ENCODE measurements at regions not wholly inside any gene's neighbourhood (a gene's known extent, or its start where the extent isn't known, plus 50 kb on each side); places are given as distances from the start of the nearest gene placed in this dataset.
A peak's percentile ranks its signal among the peaks of the same experiment; 100 is the strongest.
"Not testable (repeated sequence)": the region's sequence is repeated elsewhere in the genome, so short reads cannot be mapped to it uniquely, and the experiment has no call there.

GRCh38 chr16:26413780-26414179 is 652.9 kb upstream of the C16orf82 start:
- DNase-seq (ENCODE audit: low spot score): no peak
- H3K27me3 Mint-ChIP-seq (ENCODE audit: insufficient read depth, low read depth): no peaks in the 10 kb centered on the region
- H3K9me3 Mint-ChIP-seq: peaks cover 10% of the 10 kb centered on the region
- H3K27ac ChIP-seq: no peak overlapping the region
- peaks cover 7% of the 10 kb centered on the region for H3K4me1 ChIP-seq
- H3K4me3 Mint-ChIP-seq: no peak overlapping the region
- H4K20me1 ChIP-seq (ENCODE audit: low read depth): no peaks in the 10 kb centered on the region
- H3K36me3 Mint-ChIP-seq: no peaks in the 10 kb centered on the region
- no peak for TF ChIP-seq EZH2phosphoT487 (IDR thresholded peaks at IDR 0.05)
- TF ChIP-seq EZH2 (IDR thresholded peaks at IDR 0.05): no peak
- TF ChIP-seq CTCF (IDR thresholded peaks at IDR 0.05): no peak
- no peak overlapping the region for H3K4me2 ChIP-seq
- no peaks in the 10 kb centered on the region for H3K27me3 ChIP-seq
- H3K27ac Mint-ChIP-seq: no peak overlapping the region
- no peak overlapping the region for H2AFZ ChIP-seq (replicated peaks)
- no peak overlapping the region for H3K4me3 ChIP-seq
- no peaks in the 10 kb centered on the region for H3K79me2 ChIP-seq (ENCODE audit: low read depth)
- H3K9ac ChIP-seq: no peak overlapping the region
- no peaks in the 10 kb centered on the region for H3F3A ChIP-seq (ENCODE audit: low read depth)
- no peaks in the 10 kb centered on the region for H3K9me3 ChIP-seq (ENCODE audit: low read depth)
- H3K36me3 ChIP-seq: no peaks in the 10 kb centered on the region
- peaks cover 4% of the 10 kb centered on the region for H3K4me1 Mint-ChIP-seq

DNA sequence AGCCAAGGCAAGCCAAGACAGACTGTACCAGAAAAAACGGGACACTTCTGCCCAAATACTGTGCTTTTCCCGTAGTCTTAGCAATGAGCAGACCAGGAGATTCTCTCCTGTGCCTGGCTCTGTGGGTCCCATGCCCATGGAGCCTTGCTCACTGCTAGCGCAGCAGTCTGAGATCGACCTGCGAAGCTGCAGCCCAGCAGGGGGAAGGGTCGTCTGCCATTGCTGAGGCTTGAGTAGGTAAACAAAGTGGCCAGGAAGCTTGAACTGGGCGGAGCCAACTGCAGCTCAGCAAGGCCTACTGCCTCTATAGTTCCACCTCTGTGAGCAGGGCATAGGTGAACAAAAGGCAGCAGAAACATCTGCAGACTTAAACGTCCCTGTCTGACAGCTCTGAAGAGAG is 647.3 kb upstream of the C16orf82 start:
- not testable (repeated sequence) for H3F3A ChIP-seq (ENCODE audit: low read depth); H3K36me3 Mint-ChIP-seq; H3K27me3 ChIP-seq; H3K9me3 ChIP-seq (ENCODE audit: low read depth); H3K4me3 ChIP-seq; H4K20me1 ChIP-seq (ENCODE audit: low read depth); H3K27ac ChIP-seq; H3K27ac Mint-ChIP-seq; H3K36me3 ChIP-seq; H3K4me1 Mint-ChIP-seq; H3K4me2 ChIP-seq; H3K4me1 ChIP-seq; H3K27me3 Mint-ChIP-seq (ENCODE audit: insufficient read depth, low read depth); H3K4me3 Mint-ChIP-seq; H3K9ac ChIP-seq; H3K79me2 ChIP-seq (ENCODE audit: low read depth)
- peak; percentile 10 for DNase-seq (ENCODE audit: low spot score)
- H3K9me3 Mint-ChIP-seq: peaks cover 20% of the 10 kb centered on the region
- peak overlapping the region; percentile 89 for H2AFZ ChIP-seq (replicated peaks)

DNA sequence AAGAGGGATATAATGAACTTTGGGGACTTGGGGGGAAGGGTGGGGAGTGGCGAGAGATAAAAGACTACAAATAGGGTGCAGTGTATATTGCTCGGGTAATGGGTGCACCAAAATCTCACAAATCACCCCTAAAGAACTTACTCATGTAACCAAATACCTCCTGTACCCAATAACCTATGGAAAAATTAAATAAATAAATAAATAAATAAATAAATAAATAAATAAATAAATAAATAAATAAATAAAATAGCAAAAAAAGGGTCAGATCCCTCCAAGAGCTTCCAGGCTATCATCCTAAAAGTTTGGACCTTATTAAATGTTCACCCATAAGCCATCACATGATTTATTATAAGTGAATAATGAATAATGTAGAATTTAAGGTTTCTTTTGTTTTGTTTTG is 636.1 kb upstream of the C16orf82 start:
- H4K20me1 ChIP-seq (ENCODE audit: low read depth): no peaks in the 10 kb centered on the region
- no peak overlapping the region for H3K4me3 ChIP-seq
- Mint-ChIP-seq H3K36me3 (no peaks in the 10 kb centered on the region), H3K9me3 (peaks cover 7% of the 10 kb centered on the region), H3K27ac (no peak overlapping the region), H3K4me3 (no peak overlapping the region), H3K4me1 (no peaks in the 10 kb centered on the region), H3K27me3 (ENCODE audit: insufficient read depth, low read depth) (no peaks in the 10 kb centered on the region)
- no peak overlapping the region for H3K4me2 ChIP-seq
- H3K9me3 ChIP-seq (ENCODE audit: low read depth): no peaks in the 10 kb centered on the region
- no peaks in the 10 kb centered on the region for H3K27me3 ChIP-seq
- no peaks in the 10 kb centered on the region for H3F3A ChIP-seq (ENCODE audit: low read depth)
- no peak for DNase-seq (ENCODE audit: low spot score)
- no peaks in the 10 kb centered on the region for H3K79me2 ChIP-seq (ENCODE audit: low read depth)
- TF ChIP-seq CTCF (IDR thresholded peaks at IDR 0.05) (no peak), EZH2phosphoT487 (IDR thresholded peaks at IDR 0.05) (no peak), EZH2 (IDR thresholded peaks at IDR 0.05) (no peak)
- H3K27ac ChIP-seq: no peak overlapping the region
- H3K36me3 ChIP-seq: no peaks in the 10 kb centered on the region
- no peaks in the 10 kb centered on the region for H3K4me1 ChIP-seq
- no peak overlapping the region for H2AFZ ChIP-seq (replicated peaks)
- no peak overlapping the region for H3K9ac ChIP-seq

DNA sequence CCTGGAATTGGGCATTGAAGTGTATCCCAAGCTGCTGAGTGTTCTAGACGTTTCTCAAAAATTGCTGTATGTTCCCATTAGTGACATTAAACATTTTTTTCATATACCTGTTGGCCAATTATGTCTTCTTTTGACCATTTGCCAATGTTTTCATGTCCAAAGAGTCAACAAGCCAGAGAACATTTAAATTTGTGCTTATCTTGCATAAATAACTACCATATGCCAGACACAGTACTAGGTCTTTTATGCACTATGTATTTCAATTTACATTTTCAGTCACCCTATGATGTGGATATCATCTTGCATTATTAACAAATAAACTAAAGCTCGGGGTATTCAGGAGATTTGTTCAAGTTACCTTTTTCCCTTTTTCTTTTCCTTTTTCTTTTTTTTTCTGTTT is 632.9 kb upstream of the C16orf82 start:
- Mint-ChIP-seq H3K9me3 (peaks cover 15% of the 10 kb centered on the region), H3K27me3 (ENCODE audit: insufficient read depth, low read depth) (peaks cover 3% of the 10 kb centered on the region)
- TF ChIP-seq EZH2 (IDR thresholded peaks at IDR 0.05) (no peak), EZH2phosphoT487 (IDR thresholded peaks at IDR 0.05) (no peak), CTCF (IDR thresholded peaks at IDR 0.05) (no peak)

More for the DNA sequence above, 632.9 kb upstream of the C16orf82 start:
- Histone ChIP-seq H3K27me3 (no peaks in the 10 kb centered on the region), H3K36me3 (no peaks in the 10 kb centered on the region), H2AFZ (replicated peaks) (no peak overlapping the region), H3F3A (ENCODE audit: low read depth) (no peaks in the 10 kb centered on the region), H3K4me1 (no peaks in the 10 kb centered on the region), H4K20me1 (ENCODE audit: low read depth) (no peaks in the 10 kb centered on the region), H3K4me3 (no peak overlapping the region), H3K79me2 (ENCODE audit: low read depth) (no peaks in the 10 kb centered on the region), H3K9me3 (ENCODE audit: low read depth) (no peaks in the 10 kb centered on the region), H3K9ac (no peak overlapping the region), H3K27ac (no peak overlapping the region), H3K4me2 (no peak overlapping the region)
- Mint-ChIP-seq H3K4me3 (no peak overlapping the region), H3K27ac (no peak overlapping the region), H3K36me3 (no peaks in the 10 kb centered on the region), H3K4me1 (no peaks in the 10 kb centered on the region)
- DNase-seq (ENCODE audit: low spot score): no peak
